HCT116 (cell line): ENCODE measurements at regions not wholly inside any gene's neighbourhood (a gene's known extent, or its start where the extent isn't known, plus 50 kb on each side); places are given as distances from the start of the nearest gene placed in this dataset.

ENCODE experiments used
- ATAC-seq: fragments of 200-7000 bp; cut with Tn5 transposase; 2 replicates; pipeline ENCODE4 v1.9.1; 2020; ENCODE audit warnings: mild to moderate bottlenecking, moderate library complexity
- BruUV-seq: library from RNA; stranded (reverse); fragments of 400-500 nt; replicated peaks from 2 replicates; lab custom pipeline; 2021; lab: Mats Ljungman, UMichigan
- CTCF ChIA-PET: fragments of 300-600 bp; sonication (Branson Sonifier 250); formaldehyde crosslinking; loops from one replicate; lab custom pipeline; 2021; ENCODE audit warnings: antibody characterized with exemption; lab: Charles Lee
- POLR2A ChIA-PET: fragments of 300-600, 350-600 bp; sonication (Branson Sonifier 250); formaldehyde crosslinking; loops from one replicate; lab custom pipeline; 2021; ENCODE audit warnings: antibody characterized with exemption; lab: Charles Lee
- RAD21 ChIA-PET, 2 experiments: fragments of 300-600 bp; sonication (Branson Sonifier 250); formaldehyde crosslinking; loops; one replicate each; lab custom pipeline; 2023; ENCODE audit warnings: low total read pairs in 2 of 2; ENCODE audit not compliant: uncharacterized antibody in 2 of 2, unreplicated experiment in 2 of 2, low non-redundant PET in 1 of 2; lab: Charles Lee
- DNase-seq: peaks from one replicate; pipeline ENCODE4 v3.0.0-alpha.2; 2010; ENCODE audit warnings: low read depth, low spot score
- H2AFZ ChIP-seq: fragments of 200-600 bp; shearing (Covaris generic), sonication (generic); 2 replicates; pipeline ENCODE4 v1.6.1; 2017; ENCODE audit warnings: low read depth, mixed run types, mixed read lengths, antibody characterized with exemption, low read length; ENCODE audit not compliant: poor library complexity, severe bottlenecking
- H3K27ac ChIP-seq: 2 replicates; pipeline ENCODE4 v1.5.1; 2012; ENCODE audit warnings: low read depth, low read length
- H3K27me3 ChIP-seq: fragments of 200-600 bp; sonication (generic); 2 replicates; pipeline ENCODE4 v1.6.1; 2016; ENCODE audit warnings: mixed run types, low read length, mixed read lengths; ENCODE audit not compliant: insufficient read depth
- H3K36me3 ChIP-seq, 2 experiments: fragments of 200-500 bp in 1 of 2; fragments of 200-600 bp in 1 of 2; sonication (Bioruptor generic) in 1 of 2; sonication (generic) in 1 of 2; 2 replicates each; pipeline versions ENCODE4 v1.5.1 to v1.6.1; 2014 to 2016; ENCODE audit warnings: low read length in 2 of 2, inconsistent platforms in 1 of 2, mixed read lengths in 1 of 2, mixed run types in 1 of 2; ENCODE audit not compliant: insufficient read depth in 2 of 2, control insufficient read depth in 1 of 2
- H3K4me1 ChIP-seq, 2 experiments: fragments of 200-600 bp in 1 of 2; sonication (generic) in 1 of 2; 2 replicates each; pipeline versions ENCODE4 v1.5.1 to v1.6.1; 2012 to 2017; ENCODE audit warnings: low read length in 2 of 2, inconsistent platforms in 1 of 2, mild to moderate bottlenecking in 1 of 2, mixed read lengths in 1 of 2, mixed run types in 1 of 2, moderate library complexity in 1 of 2; ENCODE audit not compliant: insufficient read depth in 2 of 2, control insufficient read depth in 1 of 2
- H3K4me2 ChIP-seq: fragments of 200-600 bp; sonication (generic); 2 replicates; pipeline ENCODE4 v1.6.1; 2017; ENCODE audit warnings: mixed run types, low read length, mixed read lengths
- H3K4me3 ChIP-seq, 2 experiments: fragments of 200-600 bp in 1 of 2; sonication (generic) in 1 of 2; replicated peaks in 1 of 2; 2 replicates each; pipeline ENCODE4 v1.5.1; 2011 to 2016; ENCODE audit warnings: low read length in 2 of 2, control low read depth in 1 of 2, low read depth in 1 of 2, mild to moderate bottlenecking in 1 of 2, mixed read lengths in 1 of 2, mixed run types in 1 of 2
- H3K79me2 ChIP-seq: fragments of 200-600 bp; sonication (generic); 2 replicates; pipeline ENCODE4 v1.6.1; 2017; ENCODE audit warnings: mild to moderate bottlenecking, mixed run types, low read length, moderate library complexity, mixed read lengths; ENCODE audit not compliant: insufficient read depth
- H3K9ac ChIP-seq: fragments of 200-600 bp; sonication (generic); 2 replicates; pipeline ENCODE4 v1.6.1; 2016; ENCODE audit warnings: low read length, mixed read lengths
- H3K9me2 ChIP-seq: fragments of 200-600 bp; sonication (generic), shearing (Covaris generic); 2 replicates; pipeline ENCODE4 v1.6.1; 2017; ENCODE audit warnings: mixed run types, mild to moderate bottlenecking, moderate library complexity; ENCODE audit not compliant: insufficient read depth
- H3K9me3 ChIP-seq, 2 experiments: fragments of 200-500 bp in 1 of 2; fragments of 200-600 bp in 1 of 2; sonication (Bioruptor generic) in 1 of 2; sonication (generic) in 1 of 2; 2 replicates each; pipeline ENCODE4 v1.6.1; 2014 to 2017; ENCODE audit warnings: low read length in 2 of 2, mixed read lengths in 2 of 2, inconsistent platforms in 1 of 2, low read depth in 1 of 2, mild to moderate bottlenecking in 1 of 2, mixed run types in 1 of 2, moderate library complexity in 1 of 2; ENCODE audit not compliant: control insufficient read depth in 1 of 2, insufficient read depth in 1 of 2
- H4K20me1 ChIP-seq: fragments of 200-600 bp; sonication (generic), shearing (Covaris generic); 2 replicates; pipeline ENCODE4 v1.6.1; 2017; ENCODE audit warnings: mixed run types, mild to moderate bottlenecking, moderate library complexity; ENCODE audit not compliant: insufficient read depth
- ATF3 ChIP-seq: IDR thresholded peaks from 2 replicates; pipeline ENCODE4 v1.6.1; 2012
- CEBPB ChIP-seq: IDR thresholded peaks from 2 replicates; pipeline ENCODE4 v1.6.1; 2012; ENCODE audit warnings: low read depth
- CTCF ChIP-seq, 3 experiments: fragments of 200-600 bp in 1 of 3; sonication (generic) in 1 of 3; IDR thresholded peaks in 2 of 3; conservative IDR thresholded peaks in 1 of 3; 2 replicates each; pipeline ENCODE4 v1.5.1; 2012 to 2017; ENCODE audit warnings: low read depth in 2 of 3, low read length in 2 of 3, antibody characterized with exemption in 1 of 3, borderline replicate concordance in 1 of 3, control low read depth in 1 of 3, mild to moderate bottlenecking in 1 of 3, mixed read lengths in 1 of 3, mixed run types in 1 of 3, moderate library complexity in 1 of 3; ENCODE audit not compliant: insufficient read depth in 1 of 3
- EGR1 ChIP-seq: IDR thresholded peaks from 2 replicates; pipeline ENCODE4 v1.6.1; 2012; ENCODE audit warnings: low read depth
- EZH2 ChIP-seq: fragments of 200-600 bp; sonication (generic); IDR thresholded peaks from 2 replicates; pipeline ENCODE4 v1.6.1; 2017; ENCODE audit warnings: antibody characterized with exemption, mixed run types
- EZH2phosphoT487 ChIP-seq: fragments of 200-600 bp; IDR thresholded peaks from 2 replicates; pipeline ENCODE4 v1.6.1; 2018; ENCODE audit warnings: antibody characterized with exemption, borderline replicate concordance
- FOSL1 ChIP-seq: IDR thresholded peaks from 2 replicates; pipeline ENCODE4 v1.6.1; 2012; ENCODE audit warnings: low read depth
- JUND ChIP-seq: IDR thresholded peaks from 2 replicates; pipeline ENCODE4 v1.6.1; 2012
- POLR2A ChIP-seq: IDR thresholded peaks from 2 replicates; pipeline ENCODE4 v1.7.0; 2011; ENCODE audit warnings: borderline replicate concordance; ENCODE audit not compliant: insufficient read depth, insufficient read length; ENCODE audit errors: extremely low read depth
- POLR2AphosphoS5 ChIP-seq: IDR thresholded peaks from 2 replicates; pipeline ENCODE4 v1.6.1; 2011; ENCODE audit warnings: mild to moderate bottlenecking, low read depth, low read length, moderate library complexity
- RAD21 ChIP-seq: IDR thresholded peaks from 2 replicates; pipeline ENCODE4 v1.6.1; 2012; ENCODE audit warnings: low read depth, mild to moderate bottlenecking
- SP1 ChIP-seq: IDR thresholded peaks from 2 replicates; pipeline ENCODE4 v1.6.1; 2012; ENCODE audit warnings: low read depth
- SRF ChIP-seq: IDR thresholded peaks from 2 replicates; pipeline ENCODE4 v1.6.1; 2012; ENCODE audit warnings: low read depth
- TCF7L2 ChIP-seq: IDR thresholded peaks from 2 replicates; pipeline ENCODE4 v1.7.0; 2011; ENCODE audit warnings: borderline replicate concordance, inconsistent platforms; ENCODE audit not compliant: insufficient read depth, insufficient read length; ENCODE audit errors: extremely low read depth
- YY1 ChIP-seq: IDR thresholded peaks from 2 replicates; pipeline ENCODE4 v1.6.1; 2011; ENCODE audit warnings: low read length, low read depth, moderate library complexity, mild to moderate bottlenecking; ENCODE audit not compliant: insufficient replicate concordance; ENCODE audit errors: extremely low read depth
- ZBTB33 ChIP-seq: IDR thresholded peaks from 2 replicates; pipeline ENCODE4 v1.6.1; 2011; ENCODE audit warnings: mild to moderate bottlenecking, low read length, moderate library complexity; ENCODE audit not compliant: insufficient replicate concordance; ENCODE audit errors: extremely low read depth
- ZFX ChIP-seq: fragments of 450-650 bp; IDR thresholded peaks from 2 replicates; pipeline ENCODE4 v1.6.1; 2017
- intact Hi-C: fragments of 100-400 bp; cut with micrococcal nuclease; formaldehyde crosslinking; loops from 2 replicates; pipeline ENCODE4 v1.10.0; 2022
- TF ChIP-seq, protein P1 (sequence below): IDR thresholded peaks from 2 replicates; pipeline ENCODE4 v1.6.1; 2012

- Histone ChIP-seq H2AFZ (no peak overlapping the region), H3K27me3 (peaks cover 9% of the 10 kb centered on the region; the same call in 1 of the 2 replicates), H3K4me2 (no peak overlapping the region), H3K4me1 (peaks cover 0 to 4% of the 10 kb centered on the region in 2 experiments; a peak in 1 of 4 replicates), H3K9me3 (no peaks in the 10 kb centered on the region), H3K36me3 (no peaks in the 10 kb centered on the region), H4K20me1 (no peaks in the 10 kb centered on the region), H3K79me2 (no peaks in the 10 kb centered on the region), H3K9me2 (no peaks in the 10 kb centered on the region), H3K9ac (no peak overlapping the region), H3K4me3 (no peak overlapping the region), H3K27ac (no peak overlapping the region)
- POLR2A ChIA-PET, result no interaction called here
- RAD21 ChIA-PET, result no interaction called here
- TF ChIP-seq JUND, result no peak
- no peak for TF ChIP-seq RAD21
- no peak for TF ChIP-seq TCF7L2
- no peak for TF ChIP-seq POLR2A
- TF ChIP-seq ZFX, result no peak
- TF ChIP-seq, protein P1, sequence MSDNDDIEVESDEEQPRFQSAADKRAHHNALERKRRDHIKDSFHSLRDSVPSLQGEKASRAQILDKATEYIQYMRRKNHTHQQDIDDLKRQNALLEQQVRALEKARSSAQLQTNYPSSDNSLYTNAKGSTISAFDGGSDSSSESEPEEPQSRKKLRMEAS, result no peak
- TF ChIP-seq ZBTB33, result no peak
- TF ChIP-seq EGR1, result no peak
- TF ChIP-seq EZH2, result no peak
- TF ChIP-seq FOSL1, result no peak
- TF ChIP-seq CEBPB, result no peak
- no peak for TF ChIP-seq EZH2phosphoT487
- no peak for TF ChIP-seq SRF
- no peak for TF ChIP-seq CTCF (IDR thresholded peaks at IDR 0.05 in 2 of 3, conservative IDR thresholded peaks at IDR 0.05 in 1 of 3; ENCODE audit: borderline replicate concordance in 1 of 3, insufficient read depth in 1 of 3, low read depth in 2 of 3, low read length in 2 of 3)
- TF ChIP-seq POLR2AphosphoS5, result no peak
- no peak for TF ChIP-seq ATF3
- no peak for TF ChIP-seq YY1
- TF ChIP-seq SP1, result no peak
- DNase-seq (no peak), ATAC-seq (no peak)
- BruUV-seq, result no TSS peak
- intact Hi-C loops, result no loop called here
- CTCF ChIA-PET, result no interaction called here
Measured at GRCh38 chr1:14294006-14294405, 304.5 kb upstream of the KAZN start.
